ENCODE measurements at regions not wholly inside any gene's neighbourhood (a gene's known extent, or its start where the extent isn't known, plus 50 kb on each side); places are given as distances from the start of the nearest gene placed in this dataset.
A peak's percentile ranks its signal among the peaks of the same experiment; 100 is the strongest.

- no peak for TF ChIP-seq CTCF (IDR thresholded peaks at IDR 0.05; ENCODE audit: borderline replicate concordance)
- Histone ChIP-seq H3K4me1 (no peaks in the 10 kb centered on the region), H3K9me3 (replicated peaks) (no peaks in the 10 kb centered on the region), H3K4me3 (no peak overlapping the region), H3K27ac (replicated peaks) (no peak overlapping the region), H3K27me3 (ENCODE audit: low read depth) (peaks cover 17% of the 10 kb centered on the region), H3K36me3 (no peaks in the 10 kb centered on the region)
- intact Hi-C loops (cut with micrococcal nuclease) = no loop called here
- no peak for DNase-seq
Observed at GRCh38 chr18:45285251-45285650, 330.0 kb upstream of the SLC14A2 start.

DNA sequence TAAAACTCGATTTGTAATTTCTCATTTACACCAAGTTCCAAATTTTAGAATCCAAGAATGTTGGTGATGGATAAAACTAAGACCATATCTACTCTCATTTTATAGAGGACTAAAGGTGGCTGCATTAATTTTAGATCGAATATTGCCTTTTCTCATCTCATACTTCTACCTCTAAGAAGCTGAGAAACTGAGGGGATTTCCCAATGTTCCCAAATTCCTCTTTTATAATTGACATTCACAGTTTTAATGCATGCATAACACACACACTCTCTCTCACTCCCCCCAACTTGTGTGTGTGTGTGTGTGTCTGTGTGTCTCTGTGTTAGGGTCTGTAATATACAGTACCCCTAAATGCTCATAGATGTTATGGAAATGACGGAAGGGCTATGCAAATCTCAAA, 328.8 kb upstream of the SLC14A2 start:
- intact Hi-C loops (cut with micrococcal nuclease) = no loop called here
- Histone ChIP-seq H3K36me3 (no peaks in the 10 kb centered on the region), H3K4me1 (no peaks in the 10 kb centered on the region), H3K27ac (replicated peaks) (no peak overlapping the region), H3K9me3 (replicated peaks) (no peaks in the 10 kb centered on the region), H3K27me3 (ENCODE audit: low read depth) (peaks cover 11% of the 10 kb centered on the region), H3K4me3 (no peak overlapping the region)
- no peak for TF ChIP-seq CTCF (IDR thresholded peaks at IDR 0.05; ENCODE audit: borderline replicate concordance)
- DNase-seq = no peak

DNA sequence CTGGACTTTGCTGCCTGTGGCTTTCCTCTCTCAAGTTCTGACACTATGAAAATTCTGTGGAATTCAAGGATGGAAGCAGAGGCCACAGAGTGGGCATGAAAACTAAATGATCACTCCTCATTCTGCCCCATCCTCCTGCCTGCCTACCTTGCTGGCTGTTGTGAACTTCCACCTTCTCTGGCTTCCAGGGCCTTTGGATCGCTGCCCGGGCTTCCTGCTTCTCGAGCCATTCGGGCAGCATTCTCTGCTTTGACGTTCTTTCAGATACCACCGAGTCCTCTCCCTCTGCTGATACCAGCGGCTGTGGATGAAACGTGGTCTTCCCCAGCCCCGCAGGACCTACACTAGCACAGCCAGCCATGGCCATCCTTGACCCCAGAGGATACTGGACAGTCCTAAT, 327.7 kb upstream of the SLC14A2 start:
- Histone ChIP-seq H3K4me1 (no peaks in the 10 kb centered on the region), H3K27ac (replicated peaks) (no peak overlapping the region), H3K36me3 (no peaks in the 10 kb centered on the region), H3K9me3 (replicated peaks) (no peaks in the 10 kb centered on the region), H3K4me3 (no peak overlapping the region), H3K27me3 (ENCODE audit: low read depth) (peaks cover 19% of the 10 kb centered on the region)
- peak; percentile 19 for DNase-seq
- intact Hi-C loops (cut with micrococcal nuclease) = no loop called here
- TF ChIP-seq CTCF (IDR thresholded peaks at IDR 0.05; ENCODE audit: borderline replicate concordance) = no peak

- Histone ChIP-seq H3K27ac (replicated peaks) (no peak overlapping the region), H3K27me3 (ENCODE audit: low read depth) (peaks cover 19% of the 10 kb centered on the region), H3K9me3 (replicated peaks) (no peaks in the 10 kb centered on the region), H3K4me1 (no peaks in the 10 kb centered on the region), H3K4me3 (no peak overlapping the region), H3K36me3 (no peaks in the 10 kb centered on the region)
- intact Hi-C loops (cut with micrococcal nuclease) = no loop called here
- TF ChIP-seq CTCF (IDR thresholded peaks at IDR 0.05; ENCODE audit: borderline replicate concordance) = no peak
- no peak for DNase-seq
Observed at GRCh38 chr18:45290364-45290763, 324.9 kb upstream of the SLC14A2 start.

DNA sequence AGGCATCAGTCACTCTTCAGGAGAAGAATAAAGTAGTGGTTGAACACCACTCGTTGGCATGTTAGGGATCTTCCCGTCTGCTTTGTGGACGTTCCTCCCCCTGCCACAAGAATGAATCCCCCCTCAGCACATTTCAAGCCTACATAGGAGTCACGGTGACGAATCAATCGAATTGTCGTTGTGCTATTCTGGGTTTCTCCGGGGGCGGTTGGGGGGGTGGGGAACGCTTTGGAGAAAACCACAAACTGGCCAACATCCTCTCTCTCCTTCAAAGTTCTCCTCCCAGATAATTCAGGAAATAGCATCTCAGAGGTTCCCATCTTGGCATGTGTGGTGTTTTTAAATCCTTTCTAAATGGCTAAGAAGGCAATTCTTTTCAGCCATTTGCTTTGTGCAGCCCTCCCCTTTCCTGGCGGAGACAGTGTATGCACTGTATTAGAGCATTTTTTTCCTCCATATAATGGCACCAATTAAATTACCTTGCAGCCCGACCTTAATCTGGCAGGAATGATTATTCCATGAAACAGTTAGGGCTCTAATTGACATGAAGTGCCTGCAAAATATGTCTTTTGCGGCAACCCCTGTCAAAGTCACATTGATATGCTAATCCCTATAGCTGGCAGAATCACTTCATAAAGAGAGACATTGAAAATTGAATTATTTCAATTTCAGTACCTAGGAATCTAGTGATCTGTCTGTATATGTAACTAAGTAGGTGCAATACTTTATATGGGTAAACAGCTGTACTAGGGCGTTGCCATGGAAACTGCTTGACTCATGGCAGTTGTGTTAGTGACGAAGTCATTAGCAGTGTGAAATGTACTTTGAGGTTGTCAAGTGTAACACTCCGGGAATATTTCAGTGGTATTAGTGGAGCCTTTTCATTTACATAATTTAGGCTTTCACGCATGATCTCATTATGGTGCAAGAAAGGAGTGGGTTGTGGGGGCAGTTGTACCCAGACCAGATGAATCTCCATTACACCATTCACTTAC, 323.4 kb upstream of the SLC14A2 start:
- Histone ChIP-seq H3K4me1 (no peaks in the 10 kb centered on the region), H3K27ac (replicated peaks) (no peak overlapping the region), H3K9me3 (replicated peaks) (no peaks in the 10 kb centered on the region), H3K36me3 (no peaks in the 10 kb centered on the region), H3K27me3 (ENCODE audit: low read depth) (peaks cover 19% of the 10 kb centered on the region), H3K4me3 (no peak overlapping the region)
- DNase-seq = no peak
- no peak for TF ChIP-seq CTCF (IDR thresholded peaks at IDR 0.05; ENCODE audit: borderline replicate concordance)
- intact Hi-C loops (cut with micrococcal nuclease) = no loop called here

Measured in left ventricle myocardium inferior (tissue), 1 donor.